Karpas-422 (cell line): ENCODE measurements at regions not wholly inside any gene's neighbourhood (a gene's known extent, or its start where the extent isn't known, plus 50 kb on each side); places are given as distances from the start of the nearest gene placed in this dataset.
"Not testable (repeated sequence)": the region's sequence is repeated elsewhere in the genome, so short reads cannot be mapped to it uniquely, and the experiment has no call there.

Experiments
- DNase-seq: peaks from one replicate; pipeline ENCODE4 v3.0.0-alpha.2; 2015
- H2AFZ ChIP-seq: fragments of 200-600 bp; sonication (generic); 2 replicates; pipeline ENCODE4 v1.6.1; 2014; ENCODE audit warnings: antibody characterized with exemption, low read length, mixed read lengths
- H3K27ac ChIP-seq: fragments of 200-600 bp; sonication (generic); 2 replicates; pipeline ENCODE4 v1.5.1; 2014; ENCODE audit warnings: mild to moderate bottlenecking, low read length, moderate library complexity
- H3K27me3 ChIP-seq: fragments of 200-600 bp; sonication (generic); 2 replicates; pipeline ENCODE4 v1.6.1; 2014; ENCODE audit warnings: low read length, mixed read lengths
- H3K36me3 ChIP-seq: fragments of 200-600 bp; sonication (generic); 2 replicates; pipeline ENCODE4 v1.6.1; 2014; ENCODE audit warnings: low read length, mixed read lengths; ENCODE audit not compliant: insufficient read depth
- H3K4me1 ChIP-seq: fragments of 200-600 bp; sonication (generic); 2 replicates; pipeline ENCODE4 v1.6.1; 2014; ENCODE audit warnings: mild to moderate bottlenecking, low read length, mixed read lengths
- H3K4me2 ChIP-seq: fragments of 200-600 bp; sonication (generic); 2 replicates; pipeline ENCODE4 v1.6.1; 2014; ENCODE audit warnings: low read length, low read depth, mild to moderate bottlenecking; ENCODE audit not compliant: poor library complexity, severe bottlenecking
- H3K4me3 ChIP-seq: fragments of 200-600 bp; sonication (generic); 2 replicates; pipeline ENCODE4 v1.5.1; 2014; ENCODE audit warnings: mild to moderate bottlenecking, antibody characterized with exemption, low read length, mixed read lengths
- H3K79me2 ChIP-seq: fragments of 200-600 bp; sonication (generic); 2 replicates; pipeline ENCODE4 v1.6.1; 2014; ENCODE audit warnings: mild to moderate bottlenecking, low read length, mixed read lengths
- H3K9ac ChIP-seq: fragments of 200-600 bp; sonication (generic); 2 replicates; pipeline ENCODE4 v1.6.0; 2014; ENCODE audit warnings: low read length
- H3K9me2 ChIP-seq: fragments of 200-600 bp; sonication (generic), shearing (Covaris generic); replicated peaks from 2 replicates; pipeline ENCODE4 v1.6.0; 2014; ENCODE audit warnings: mild to moderate bottlenecking, low read length, moderate library complexity; ENCODE audit not compliant: insufficient read depth
- H3K9me3 ChIP-seq: fragments of 300-700, 200-600 bp; sonication (generic); 2 replicates; pipeline ENCODE4 v1.6.1; 2014; ENCODE audit warnings: low read length, mixed read lengths
- H4K20me1 ChIP-seq: fragments of 200-600 bp; sonication (generic); 2 replicates; pipeline ENCODE4 v1.6.1; 2014; ENCODE audit warnings: mild to moderate bottlenecking, antibody characterized with exemption, low read length, low read depth; ENCODE audit not compliant: insufficient read depth

DNA sequence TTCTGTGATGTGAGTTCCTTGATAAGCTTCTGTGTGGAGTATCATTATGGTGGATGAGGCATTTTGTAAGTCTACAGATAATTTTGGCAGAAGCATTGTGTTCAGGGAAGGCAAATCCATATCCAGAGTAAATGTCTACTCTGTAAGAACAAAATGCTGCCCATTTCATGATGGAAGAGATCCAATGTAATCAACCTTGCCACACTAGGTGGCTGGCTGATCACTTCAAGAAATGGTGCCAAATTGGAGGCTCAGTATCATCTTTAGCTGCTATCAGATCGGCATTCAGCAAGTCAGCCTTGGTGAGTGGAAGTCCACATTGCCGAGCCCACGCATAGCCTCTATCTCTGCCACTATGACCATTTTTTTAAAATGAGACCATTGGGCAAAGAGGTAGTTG is 565.8 kb upstream of the USP24 start:
- no peaks in the 10 kb centered on the region for H4K20me1 ChIP-seq
- H3K36me3 ChIP-seq: no peaks in the 10 kb centered on the region
- no peaks in the 10 kb centered on the region for H3K9me3 ChIP-seq
- no peak for DNase-seq
- 0 out of 2 replicates have a peak, but pooled peaks cover 2% of the 10 kb centered on the region for H3K9me2 ChIP-seq
- no peak overlapping the region for H3K4me2 ChIP-seq
- H2AFZ ChIP-seq: no peak overlapping the region
- 0 out of 2 replicates have a peak, but pooled peaks cover 2% of the 10 kb centered on the region for H3K27me3 ChIP-seq
- H3K4me1 ChIP-seq: no peaks in the 10 kb centered on the region
- no peak overlapping the region for H3K27ac ChIP-seq
- no peak overlapping the region for H3K4me3 ChIP-seq
- no peaks in the 10 kb centered on the region for H3K79me2 ChIP-seq
- H3K9ac ChIP-seq: no peak overlapping the region

GRCh38 chr1:55777545-55777944 is 562.4 kb upstream of the USP24 start:
- H3K36me3 ChIP-seq: no peaks in the 10 kb centered on the region
- H3K4me2 ChIP-seq: no peak overlapping the region
- no peaks in the 10 kb centered on the region for H3K9me3 ChIP-seq
- H3K4me3 ChIP-seq: no peak overlapping the region
- H3K9me2 ChIP-seq: 0 out of 2 replicates have a peak, but pooled peaks cover 2% of the 10 kb centered on the region
- no peak for DNase-seq
- no peak overlapping the region for H3K27ac ChIP-seq
- 0 out of 2 replicates have a peak, but pooled peaks cover 2% of the 10 kb centered on the region for H3K27me3 ChIP-seq
- H3K79me2 ChIP-seq: no peaks in the 10 kb centered on the region
- H2AFZ ChIP-seq: no peak overlapping the region
- H3K9ac ChIP-seq: no peak overlapping the region
- H4K20me1 ChIP-seq: no peaks in the 10 kb centered on the region
- no peaks in the 10 kb centered on the region for H3K4me1 ChIP-seq

GRCh38 chr1:55775007-55775406 is 559.8 kb upstream of the USP24 start:
- Histone ChIP-seq H3K27me3 (no peaks in the 10 kb centered on the region), H3K9me3 (no peaks in the 10 kb centered on the region)
- no peak for DNase-seq

GRCh38 chr1:55774446-55774845 is 559.3 kb upstream of the USP24 start:
- DNase-seq: no peak
- no peaks in the 10 kb centered on the region for H3K36me3 ChIP-seq
- H3K27ac ChIP-seq: no peak overlapping the region

More at GRCh38 chr1:55775007-55775406, 559.8 kb upstream of the USP24 start:
- no peak overlapping the region for H2AFZ ChIP-seq
- no peaks in the 10 kb centered on the region for H3K79me2 ChIP-seq
- no peaks in the 10 kb centered on the region for H3K4me1 ChIP-seq
- no peak overlapping the region for H3K27ac ChIP-seq
- no peak overlapping the region for H3K4me3 ChIP-seq
- H4K20me1 ChIP-seq: no peaks in the 10 kb centered on the region
- H3K9ac ChIP-seq: no peak overlapping the region
- H3K4me2 ChIP-seq: no peak overlapping the region
- H3K36me3 ChIP-seq: no peaks in the 10 kb centered on the region
- H3K9me2 ChIP-seq: no peaks in the 10 kb centered on the region

GRCh38 chr1:55773211-55773940 is 558.2 kb upstream of the USP24 start:
- H3K9me3 ChIP-seq: no peaks in the 10 kb centered on the region
- no peak for DNase-seq

More at GRCh38 chr1:55774446-55774845, 559.3 kb upstream of the USP24 start:
- no peak overlapping the region for H2AFZ ChIP-seq
- no peaks in the 10 kb centered on the region for H3K79me2 ChIP-seq
- no peaks in the 10 kb centered on the region for H3K9me2 ChIP-seq
- no peaks in the 10 kb centered on the region for H3K27me3 ChIP-seq
- H4K20me1 ChIP-seq: no peaks in the 10 kb centered on the region
- no peak overlapping the region for H3K9ac ChIP-seq
- H3K4me3 ChIP-seq: no peak overlapping the region
- no peaks in the 10 kb centered on the region for H3K4me1 ChIP-seq
- no peak overlapping the region for H3K4me2 ChIP-seq
- H3K9me3 ChIP-seq: no peaks in the 10 kb centered on the region

DNA sequence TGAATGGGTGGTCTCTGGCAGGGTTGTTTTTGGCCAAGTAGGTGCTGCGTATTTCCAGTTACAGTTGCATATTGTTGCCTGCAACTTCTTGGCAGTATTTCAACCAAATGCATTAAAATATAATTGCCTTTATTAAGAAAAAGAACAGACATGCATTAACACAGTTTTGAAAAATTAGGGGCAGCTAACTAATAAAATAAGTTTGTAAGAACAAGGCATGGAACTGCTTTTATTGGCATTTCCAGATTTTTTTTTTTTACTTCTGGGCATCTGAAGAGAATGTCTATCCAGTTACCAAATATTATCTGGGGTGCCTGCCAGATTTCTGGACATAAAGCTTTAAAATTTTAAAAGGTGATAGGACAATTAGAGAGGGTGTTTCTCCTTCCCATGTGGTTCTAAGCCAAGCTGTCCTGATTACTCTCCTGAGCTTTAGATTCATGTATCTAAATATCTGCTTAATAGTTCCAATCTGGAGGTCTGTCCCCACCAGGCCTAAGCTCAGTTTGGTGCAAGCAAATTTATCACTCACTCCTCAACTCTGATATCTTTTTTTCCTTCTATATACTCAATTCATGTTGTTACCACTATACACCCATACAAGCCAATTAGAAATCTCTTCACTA is 553.3 kb upstream of the USP24 start:
- H2AFZ ChIP-seq: no peak overlapping the region
- H3K9me3 ChIP-seq: no peaks in the 10 kb centered on the region
- no peak overlapping the region for H3K4me3 ChIP-seq
- no peaks in the 10 kb centered on the region for H3K27me3 ChIP-seq
- no peaks in the 10 kb centered on the region for H3K4me1 ChIP-seq
- H4K20me1 ChIP-seq: no peaks in the 10 kb centered on the region
- DNase-seq: no peak
- H3K4me2 ChIP-seq: no peak overlapping the region
- H3K9ac ChIP-seq: no peak overlapping the region
- no peak overlapping the region for H3K27ac ChIP-seq
- no peaks in the 10 kb centered on the region for H3K36me3 ChIP-seq
- H3K79me2 ChIP-seq: no peaks in the 10 kb centered on the region
- no peaks in the 10 kb centered on the region for H3K9me2 ChIP-seq

More at GRCh38 chr1:55773211-55773940, 558.2 kb upstream of the USP24 start:
- Histone ChIP-seq H3K79me2 (no peaks in the 10 kb centered on the region), H2AFZ (no peak overlapping the region), H3K9me2 (no peaks in the 10 kb centered on the region), H3K9ac (no peak overlapping the region), H3K4me1 (no peaks in the 10 kb centered on the region), H3K36me3 (no peaks in the 10 kb centered on the region), H3K27me3 (no peaks in the 10 kb centered on the region), H4K20me1 (no peaks in the 10 kb centered on the region), H3K27ac (no peak overlapping the region), H3K4me3 (no peak overlapping the region), H3K4me2 (no peak overlapping the region)

DNA sequence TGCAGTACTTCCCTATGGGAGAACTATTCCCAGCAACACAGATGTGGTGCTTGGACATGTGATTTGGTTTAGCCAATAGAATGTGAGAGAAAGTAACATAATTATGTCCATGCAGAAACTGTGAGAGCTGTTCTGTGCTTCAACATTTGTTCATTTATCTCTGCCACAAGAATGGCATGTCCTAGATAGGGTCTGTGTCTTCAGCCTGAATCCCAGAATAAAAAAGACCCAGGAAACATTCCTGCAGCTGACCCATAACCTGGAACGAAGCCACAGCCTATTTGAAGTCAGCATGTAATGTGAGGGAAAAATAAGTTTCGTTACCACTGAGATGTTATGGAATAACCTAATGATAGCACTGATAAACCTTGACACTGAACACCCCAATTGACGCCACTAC is 552.0 kb upstream of the USP24 start:
- no peaks in the 10 kb centered on the region for H3K4me1 ChIP-seq
- H3K9me3 ChIP-seq: no peaks in the 10 kb centered on the region
- H3K36me3 ChIP-seq: no peaks in the 10 kb centered on the region
- H4K20me1 ChIP-seq: no peaks in the 10 kb centered on the region
- no peak overlapping the region for H3K4me2 ChIP-seq
- H3K27me3 ChIP-seq: no peaks in the 10 kb centered on the region
- no peak overlapping the region for H2AFZ ChIP-seq
- H3K4me3 ChIP-seq: no peak overlapping the region
- H3K27ac ChIP-seq: no peak overlapping the region
- H3K9ac ChIP-seq: no peak overlapping the region
- no peaks in the 10 kb centered on the region for H3K79me2 ChIP-seq
- H3K9me2 ChIP-seq: no peaks in the 10 kb centered on the region
- DNase-seq: no peak

DNA sequence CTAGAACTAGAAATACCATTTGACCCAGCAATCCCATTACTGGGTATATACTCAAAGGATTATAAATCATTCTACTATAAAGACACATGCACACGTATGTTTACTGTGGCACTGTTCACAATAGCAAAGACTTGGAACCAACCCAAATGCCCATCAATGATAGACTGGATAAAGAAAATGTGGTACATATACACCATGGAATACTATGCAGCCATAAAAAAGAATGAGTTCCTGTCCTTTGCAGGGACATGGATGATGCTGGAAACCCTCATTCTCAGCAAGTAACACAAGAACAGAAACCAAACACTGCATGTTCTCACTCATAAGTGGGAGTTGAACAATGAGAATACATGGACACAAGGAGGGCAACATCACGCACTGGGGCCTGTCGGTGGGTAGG is 550.3 kb upstream of the USP24 start:
- H3K4me2 ChIP-seq, H4K20me1 ChIP-seq, H3K9ac ChIP-seq, H3K36me3 ChIP-seq, H3K9me2 ChIP-seq, H3K79me2 ChIP-seq, H3K4me3 ChIP-seq, H3K27me3 ChIP-seq, H3K27ac ChIP-seq, H3K4me1 ChIP-seq, H2AFZ ChIP-seq, DNase-seq, H3K9me3 ChIP-seq: not testable (repeated sequence)
